ENCODE measurements at regions not wholly inside any gene's neighbourhood (a gene's known extent, or its start where the extent isn't known, plus 50 kb on each side); places are given as distances from the start of the nearest gene placed in this dataset.

GRCh38 chr6:21531393-21531792 lies 62.2 kb upstream of the SOX4 start:
- TF ChIP-seq, protein P1, sequence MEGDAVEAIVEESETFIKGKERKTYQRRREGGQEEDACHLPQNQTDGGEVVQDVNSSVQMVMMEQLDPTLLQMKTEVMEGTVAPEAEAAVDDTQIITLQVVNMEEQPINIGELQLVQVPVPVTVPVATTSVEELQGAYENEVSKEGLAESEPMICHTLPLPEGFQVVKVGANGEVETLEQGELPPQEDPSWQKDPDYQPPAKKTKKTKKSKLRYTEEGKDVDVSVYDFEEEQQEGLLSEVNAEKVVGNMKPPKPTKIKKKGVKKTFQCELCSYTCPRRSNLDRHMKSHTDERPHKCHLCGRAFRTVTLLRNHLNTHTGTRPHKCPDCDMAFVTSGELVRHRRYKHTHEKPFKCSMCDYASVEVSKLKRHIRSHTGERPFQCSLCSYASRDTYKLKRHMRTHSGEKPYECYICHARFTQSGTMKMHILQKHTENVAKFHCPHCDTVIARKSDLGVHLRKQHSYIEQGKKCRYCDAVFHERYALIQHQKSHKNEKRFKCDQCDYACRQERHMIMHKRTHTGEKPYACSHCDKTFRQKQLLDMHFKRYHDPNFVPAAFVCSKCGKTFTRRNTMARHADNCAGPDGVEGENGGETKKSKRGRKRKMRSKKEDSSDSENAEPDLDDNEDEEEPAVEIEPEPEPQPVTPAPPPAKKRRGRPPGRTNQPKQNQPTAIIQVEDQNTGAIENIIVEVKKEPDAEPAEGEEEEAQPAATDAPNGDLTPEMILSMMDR (IDR thresholded peaks at IDR 0.05; ENCODE audit: low read depth, low read length): no peak
- DNase-seq (ENCODE audit: extremely low read depth, low read depth): no peak

- TF ChIP-seq, protein P1 (IDR thresholded peaks at IDR 0.05; ENCODE audit: low read depth, low read length): no peak
- no peak for DNase-seq (ENCODE audit: extremely low read depth, low read depth)
These were observed 59.9 kb upstream of the SOX4 start for GRCh38 chr6:21533678-21534077.

DNA sequence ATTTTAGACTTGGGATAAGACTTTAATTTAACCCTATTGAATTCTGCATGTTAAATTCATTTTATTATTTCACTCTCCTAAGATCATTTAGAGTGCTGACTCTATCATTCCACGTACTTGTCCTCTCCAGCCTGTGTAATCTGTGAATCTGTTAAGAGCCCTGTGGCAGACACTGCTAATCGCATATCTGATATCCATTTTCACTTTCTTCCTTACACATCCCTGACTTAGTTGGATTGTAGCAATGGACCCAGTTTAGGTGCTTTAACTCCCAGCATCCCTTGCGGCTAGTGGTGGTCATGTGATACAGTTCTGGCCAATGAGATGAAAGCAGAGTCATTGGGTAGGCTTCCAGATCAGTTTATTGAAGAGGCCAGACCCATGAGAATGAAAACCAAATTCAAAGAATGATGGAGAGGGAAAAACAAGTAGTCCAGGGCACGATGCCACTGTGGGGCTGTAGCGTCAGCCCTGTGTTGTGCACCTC lies 57.2 kb upstream of the SOX4 start:
- TF ChIP-seq, protein P1 (IDR thresholded peaks at IDR 0.05; ENCODE audit: low read depth, low read length): no peak
- no peak for DNase-seq (ENCODE audit: extremely low read depth, low read depth)

DNA sequence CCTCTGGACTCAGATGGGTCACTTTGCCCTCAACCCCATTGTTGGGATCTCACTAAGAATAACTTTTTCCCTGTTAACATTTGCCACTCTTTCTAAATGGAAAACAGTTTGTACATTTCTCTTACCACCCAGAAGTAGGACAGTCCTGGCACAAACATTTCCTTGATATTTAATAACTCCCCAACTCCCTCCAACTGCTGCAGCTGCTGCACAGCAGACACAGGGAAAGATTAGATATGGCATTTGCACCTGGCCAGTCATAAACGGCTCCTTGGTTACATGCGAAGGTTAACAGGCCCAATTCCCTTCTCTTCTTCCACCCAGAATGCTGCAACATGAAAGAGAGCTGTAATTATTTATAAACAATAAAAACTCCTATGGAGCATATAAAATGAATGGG lies 55.9 kb upstream of the SOX4 start:
- TF ChIP-seq, protein P1 (IDR thresholded peaks at IDR 0.05; ENCODE audit: low read depth, low read length): no peak
- DNase-seq (ENCODE audit: extremely low read depth, low read depth): no peak

- TF ChIP-seq, protein P1 (IDR thresholded peaks at IDR 0.05; ENCODE audit: low read depth, low read length): no peak
- DNase-seq (ENCODE audit: extremely low read depth, low read depth): no peak
These were observed 55.3 kb upstream of the SOX4 start for GRCh38 chr6:21538186-21538798.

- TF ChIP-seq, protein P1 (IDR thresholded peaks at IDR 0.05; ENCODE audit: low read depth, low read length): no peak
- no peak for DNase-seq (ENCODE audit: extremely low read depth, low read depth)
These were observed 53.9 kb upstream of the SOX4 start for GRCh38 chr6:21539621-21540100.
